ENCODE measurements at regions not wholly inside any gene's neighbourhood (a gene's known extent, or its start where the extent isn't known, plus 50 kb on each side); places are given as distances from the start of the nearest gene placed in this dataset.
A peak's percentile ranks its signal among the peaks of the same experiment; 100 is the strongest.
"Not testable (repeated sequence)": the region's sequence is repeated elsewhere in the genome, so short reads cannot be mapped to it uniquely, and the experiment has no call there.

- no peak for DNase-seq (ENCODE audit: low spot score)
Observed at GRCh38 chr1:213324859-213325258, 273.8 kb downstream of the RPS6KC1 start.

GRCh38 chr1:213325482-213325881, 274.4 kb downstream of the RPS6KC1 start:
- no peak for DNase-seq (ENCODE audit: low spot score)

- no peak for DNase-seq (ENCODE audit: low spot score)
Observed at GRCh38 chr1:213326281-213327016, 275.4 kb downstream of the RPS6KC1 start.

GRCh38 chr1:213327017-213327667, 276.1 kb downstream of the RPS6KC1 start:
- DNase-seq (ENCODE audit: low spot score): peak; percentile 79

- DNase-seq (ENCODE audit: low spot score): no peak
Observed at GRCh38 chr1:213329406-213330008, 278.5 kb downstream of the RPS6KC1 start.

- no peak for DNase-seq (ENCODE audit: low spot score)
Observed at GRCh38 chr1:213330281-213330680, 279.2 kb downstream of the RPS6KC1 start.

- DNase-seq (ENCODE audit: low spot score): no peak
Observed at GRCh38 chr1:213331631-213332175, 280.7 kb downstream of the RPS6KC1 start.

GRCh38 chr1:213332491-213332890, 281.4 kb downstream of the RPS6KC1 start:
- DNase-seq (ENCODE audit: low spot score): no peak

GRCh38 chr1:213333121-213333520, 282.1 kb downstream of the RPS6KC1 start:
- DNase-seq (ENCODE audit: low spot score): no peak

- DNase-seq (ENCODE audit: low spot score): no peak
Observed at GRCh38 chr1:213335084-213335483, 284.0 kb downstream of the RPS6KC1 start.

- no peak for DNase-seq (ENCODE audit: low spot score)
Observed at GRCh38 chr1:213337025-213337678, 286.1 kb downstream of the RPS6KC1 start.

- DNase-seq (ENCODE audit: low spot score): no peak
Observed at GRCh38 chr1:213340593-213340992, 289.6 kb downstream of the RPS6KC1 start.

GRCh38 chr1:213345621-213346020, 294.6 kb downstream of the RPS6KC1 start:
- no peak for DNase-seq (ENCODE audit: low spot score)

- DNase-seq (ENCODE audit: low spot score): no peak
Observed at GRCh38 chr1:213357403-213357802, 306.4 kb downstream of the RPS6KC1 start.

GRCh38 chr1:213358368-213358767, 307.3 kb downstream of the RPS6KC1 start:
- DNase-seq (ENCODE audit: low spot score): not testable (repeated sequence)

GRCh38 chr1:213362598-213362997, 311.6 kb downstream of the RPS6KC1 start:
- no peak for DNase-seq (ENCODE audit: low spot score)

- DNase-seq (ENCODE audit: low spot score): no peak
Observed at GRCh38 chr1:213366141-213366831, 315.2 kb downstream of the RPS6KC1 start.

- DNase-seq (ENCODE audit: low spot score): no peak
Observed at GRCh38 chr1:213369465-213369864, 318.4 kb downstream of the RPS6KC1 start.

GRCh38 chr1:213370523-213370922, 319.5 kb downstream of the RPS6KC1 start:
- DNase-seq (ENCODE audit: low spot score): no peak

GRCh38 chr1:213371525-213371846, 320.4 kb downstream of the RPS6KC1 start:
- DNase-seq (ENCODE audit: low spot score): no peak

- DNase-seq (ENCODE audit: low spot score): no peak
Observed at GRCh38 chr1:213371847-213372619, 321.0 kb downstream of the RPS6KC1 start.
